Fibroblast of lung (primary cell): ENCODE measurements at regions not wholly inside any gene's neighbourhood (a gene's known extent, or its start where the extent isn't known, plus 50 kb on each side); places are given as distances from the start of the nearest gene placed in this dataset.

Source experiments
- CTCF ChIP-seq, 2 donors: IDR thresholded peaks in 1 of 2; conservative IDR thresholded peaks in 1 of 2; 1 replicate in 1 of 2; 2 replicates in 1 of 2; pipeline ENCODE4 v1.5.1; 2011 to 2012; ENCODE audit warnings: low read length in 2 of 2, control low read depth in 1 of 2, inconsistent platforms in 1 of 2, low read depth in 1 of 2, mild to moderate bottlenecking in 1 of 2
- EZH2 ChIP-seq: IDR thresholded peaks from 2 replicates; pipeline ENCODE4 v1.5.1; 2012; ENCODE audit warnings: low read length, control low read depth, mild to moderate bottlenecking; ENCODE audit errors: missing control alignments

- no peak for TF ChIP-seq CTCF (conservative IDR thresholded peaks at IDR 0.05 in 1 of 2, IDR thresholded peaks at IDR 0.05 in 1 of 2; ENCODE audit: low read depth in 1 of 2, low read length in 2 of 2)
- no peak for TF ChIP-seq EZH2
Observed at GRCh38 chr13:86788616-86789015, 882.6 kb upstream of the SLITRK5 start.
